Ovary (tissue), 7 donors: ENCODE measurements at regions not wholly inside any gene's neighbourhood (a gene's known extent, or its start where the extent isn't known, plus 50 kb on each side); places are given as distances from the start of the nearest gene placed in this dataset.

Source experiments
- DNase-seq, 5 donors: peaks; one replicate each; pipeline ENCODE4 v3.0.0-alpha.2; 2019 to 2020
- H3K27ac ChIP-seq, 2 donors: fragments of 200-600 bp; one replicate each; pipeline versions ENCODE4 v1.5.1 to v1.8.0; 2019 to 2022
- H3K27me3 ChIP-seq: fragments of 200-600 bp; one replicate; pipeline ENCODE4 v1.8.0; 2022
- H3K36me3 ChIP-seq: fragments of 200-600 bp; sonication (generic); one replicate; pipeline ENCODE4 v1.5.1; 2019
- H3K4me1 ChIP-seq: one replicate; pipeline ENCODE4 v1.8.1; 2013; ENCODE audit warnings: mild to moderate bottlenecking, moderate library complexity; ENCODE audit not compliant: insufficient read depth
- H3K4me3 ChIP-seq: fragments of 200-600 bp; sonication (generic); one replicate; pipeline ENCODE4 v1.5.1; 2017
- H3K9me3 ChIP-seq, 2 donors: fragments of 200-600 bp in 1 of 2; sonication (generic) in 1 of 2; one replicate each; pipeline versions ENCODE4 v1.5.1 to v1.8.1; 2013 to 2019; ENCODE audit warnings: mild to moderate bottlenecking in 1 of 2, moderate library complexity in 1 of 2
- CTCF ChIP-seq, 3 donors: fragments of 450-650 bp in 2 of 3; fragments of 200-600 bp in 1 of 3; IDR thresholded peaks; one replicate each; pipeline versions ENCODE4 v1.5.1 to v1.8.0; 2016 to 2022; ENCODE audit warnings: antibody characterized with exemption in 3 of 3, mild to moderate bottlenecking in 1 of 3
- EP300 ChIP-seq: sonication (generic); formaldehyde crosslinking; IDR thresholded peaks from one replicate; pipeline ENCODE4 v1.6.1; 2017; ENCODE audit warnings: antibody characterized with exemption
- POLR2A ChIP-seq: fragments of 450-650 bp; IDR thresholded peaks from one replicate; pipeline ENCODE4 v1.6.1; 2017; ENCODE audit warnings: antibody characterized with exemption, mild to moderate bottlenecking, moderate library complexity
- WGBS, 3 donors: extraction: QIAGEN DNeasy Blood & Tissue Kit in 1 of 3; methylation state at CpG; one replicate each; pipeline versions ENCODE4 v1.1.5 to v1.1.7; 2013 to 2017; 5-methylcytosine and 5-hydroxymethylcytosine counted together
- intact Hi-C, 4 donors: fragments of 100-400 bp; cut with DNase I; formaldehyde crosslinking; loops; one replicate each; pipeline versions ENCODE4 v1.11.0 to v1.15.1; 2022 to 2023
- donor health status: DM: no; HTN: no; CAD: no; lungs with moderate emphysema.
- donor health status: DM: no; HTN: no; CAD: no.
- donor health status: Bipolar disorder and iron deficiency.
- donor health status: DM: no; HTN: no; CAD: no.
- donor health status: DM: yes; HTN: yes; CAD: no.

DNA sequence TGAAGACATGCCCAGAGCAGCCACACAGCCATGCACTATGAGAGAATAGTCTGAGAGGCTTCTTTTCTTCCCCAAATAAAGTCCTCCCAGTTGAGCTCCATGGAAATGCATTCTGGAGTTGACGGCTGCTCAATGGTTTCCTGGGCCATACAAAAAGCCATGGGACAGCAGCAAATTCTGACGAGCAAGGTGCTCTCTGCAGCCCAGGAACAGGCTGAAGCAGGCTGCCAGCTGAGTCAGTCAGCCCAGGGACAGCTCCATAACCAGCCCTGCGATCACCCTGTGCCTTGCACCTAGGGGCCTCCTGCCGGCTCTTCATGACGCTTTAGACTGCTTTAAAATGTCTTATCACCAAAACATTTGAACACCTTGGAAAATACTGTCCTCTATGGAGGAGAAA is 256.3 kb upstream of the CHRNA7 start:
- no peak for DNase-seq
- WGBS, 3 donors: 47 to 60% (median 53%) methylated on average over 5 of the region's 5 CpGs
- Histone ChIP-seq H3K36me3 (no peaks in the 10 kb centered on the region), H3K4me1 (no peaks in the 10 kb centered on the region), H3K27me3 (no peaks in the 10 kb centered on the region), H3K27ac (no peak overlapping the region), H3K4me3 (no peak overlapping the region), H3K9me3 (no peaks in the 10 kb centered on the region)
- no peak for TF ChIP-seq CTCF (IDR thresholded peaks at IDR 0.05)
- no peak for TF ChIP-seq POLR2A
- intact Hi-C loops: no loop called here

GRCh38 chr15:31776039-31776438 is 254.3 kb upstream of the CHRNA7 start:
- no peak overlapping the region for H3K27ac ChIP-seq
- no peak for TF ChIP-seq EP300
- TF ChIP-seq CTCF (IDR thresholded peaks at IDR 0.05): no peak
- intact Hi-C loops: no loop called here
- H3K36me3 ChIP-seq: no peaks in the 10 kb centered on the region
- WGBS, 3 donors: 79 to 89% (median 80%) methylated on average over 9 of the region's 9 CpGs
- H3K4me3 ChIP-seq: no peak overlapping the region
- no peaks in the 10 kb centered on the region for H3K4me1 ChIP-seq
- H3K27me3 ChIP-seq: no peaks in the 10 kb centered on the region
- no peaks in the 10 kb centered on the region for H3K9me3 ChIP-seq
- DNase-seq: no peak

- intact Hi-C loops: no loop called here
- no peaks in the 10 kb centered on the region for H3K9me3 ChIP-seq
- H3K4me3 ChIP-seq: no peak overlapping the region
- H3K4me1 ChIP-seq: no peaks in the 10 kb centered on the region
- no peaks in the 10 kb centered on the region for H3K36me3 ChIP-seq
- TF ChIP-seq CTCF (IDR thresholded peaks at IDR 0.05): no peak
- no peak for TF ChIP-seq EP300
- TF ChIP-seq POLR2A: no peak
- H3K27ac ChIP-seq: no peak overlapping the region
- DNase-seq: no peak
- WGBS, 3 donors: 58 to 73% (median 62%) methylated on average over 2 of the region's 2 CpGs
- no peaks in the 10 kb centered on the region for H3K27me3 ChIP-seq
These were observed 249.1 kb upstream of the CHRNA7 start for GRCh38 chr15:31781261-31781660.

DNA sequence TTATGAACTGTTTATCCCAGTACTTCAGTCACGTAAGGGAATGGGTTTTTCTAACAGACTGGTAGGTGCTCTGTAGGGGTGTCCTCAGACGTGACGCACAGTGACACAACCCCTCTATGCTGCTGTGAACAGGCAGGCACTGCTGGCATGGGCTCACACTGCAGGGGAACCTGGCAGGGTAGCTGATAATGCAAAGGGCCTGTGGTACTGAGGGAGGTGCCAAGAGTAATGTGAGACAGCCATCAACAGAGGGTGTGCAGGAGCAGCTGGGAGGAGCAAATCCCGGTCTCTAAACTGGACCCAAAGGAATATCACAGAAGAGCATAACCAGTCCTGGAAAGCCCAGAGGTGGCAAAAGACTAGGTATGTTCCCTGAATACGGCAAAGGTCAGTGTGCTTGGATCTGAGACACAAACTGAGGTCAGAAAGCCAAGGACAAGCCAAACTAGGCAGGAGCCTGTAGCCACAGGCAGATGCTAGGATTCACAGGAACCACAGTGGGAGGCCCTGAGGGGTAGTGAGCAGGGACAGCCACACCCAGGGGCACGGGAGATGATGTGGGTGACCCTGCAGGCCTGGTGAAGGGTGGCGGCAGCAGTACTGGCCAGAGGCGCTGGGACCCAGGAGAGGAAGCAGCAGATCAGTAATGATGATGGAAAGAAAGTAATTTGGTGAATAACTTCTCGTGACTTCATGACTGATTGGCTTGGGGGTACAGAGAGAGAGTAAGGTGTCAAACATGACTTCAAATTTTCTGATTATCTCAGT is 248.1 kb upstream of the CHRNA7 start:
- Histone ChIP-seq H3K27me3 (no peaks in the 10 kb centered on the region), H3K4me1 (no peaks in the 10 kb centered on the region), H3K4me3 (no peak overlapping the region), H3K27ac (no peak overlapping the region), H3K36me3 (no peaks in the 10 kb centered on the region), H3K9me3 (no peaks in the 10 kb centered on the region)
- 91 to 94% (median 92%) methylated on average over 9 of the region's 9 CpGs for WGBS, 3 donors
- intact Hi-C loops: no loop called here
- no peak for DNase-seq
- no peak for TF ChIP-seq CTCF (IDR thresholded peaks at IDR 0.05)
- TF ChIP-seq EP300: no peak
- no peak for TF ChIP-seq POLR2A
